ENCODE measurements at regions not wholly inside any gene's neighbourhood (a gene's known extent, or its start where the extent isn't known, plus 50 kb on each side); places are given as distances from the start of the nearest gene placed in this dataset.

GRCh38 chr4:25551605-25552004 lies 104.0 kb upstream of the SLC34A2 start:
- Histone ChIP-seq H3K27ac (no peak overlapping the region), H3K4me1 (no peaks in the 10 kb centered on the region), H3K4me3 (no peak overlapping the region), H3K36me3 (no peaks in the 10 kb centered on the region), H3K9ac (no peak overlapping the region), H3K9me3 (replicated peaks in 1 of 11) (peaks cover 4 to 12% (median 7%) of the 10 kb centered on the region in 11 experiments; a peak in 14 of 22 replicates), H3K4me2 (no peak overlapping the region), H3K27me3 (no peaks in the 10 kb centered on the region), H4K20me1 (no peaks in the 10 kb centered on the region)
- TF ChIP-seq Cebpa-rat (IDR thresholded peaks at IDR 0.05), result no peak

- H3K4me1 ChIP-seq, result no peaks in the 10 kb centered on the region
- peaks cover 4 to 12% (median 7%) of the 10 kb centered on the region in 11 experiments; a peak in 14 of 22 replicates for H3K9me3 ChIP-seq (replicated peaks in 1 of 11)
- no peak for TF ChIP-seq Cebpa-rat (IDR thresholded peaks at IDR 0.05)
- H3K4me2 ChIP-seq, result no peak overlapping the region
- H3K27me3 ChIP-seq, result no peaks in the 10 kb centered on the region
- no peaks in the 10 kb centered on the region for H3K36me3 ChIP-seq
- no peak overlapping the region for H3K4me3 ChIP-seq
- no peak overlapping the region for H3K27ac ChIP-seq
- no peaks in the 10 kb centered on the region for H4K20me1 ChIP-seq
- H3K9ac ChIP-seq, result no peak overlapping the region
Observed at GRCh38 chr4:25552580-25553271, 102.9 kb upstream of the SLC34A2 start.

GRCh38 chr4:25559508-25559907 lies 96.1 kb upstream of the SLC34A2 start:
- H3K36me3 ChIP-seq, result no peaks in the 10 kb centered on the region
- no peak overlapping the region for H3K9ac ChIP-seq
- no peaks in the 10 kb centered on the region for H3K9me3 ChIP-seq (replicated peaks in 1 of 11)
- TF ChIP-seq Cebpa-rat (IDR thresholded peaks at IDR 0.05), result no peak
- no peaks in the 10 kb centered on the region for H3K27me3 ChIP-seq
- no peaks in the 10 kb centered on the region for H3K4me1 ChIP-seq
- no peaks in the 10 kb centered on the region for H4K20me1 ChIP-seq
- H3K4me3 ChIP-seq, result no peak overlapping the region
- H3K4me2 ChIP-seq, result no peak overlapping the region
- H3K27ac ChIP-seq, result no peak overlapping the region

- no peak overlapping the region for H3K27ac ChIP-seq
- no peaks in the 10 kb centered on the region for H3K27me3 ChIP-seq
- H3K4me1 ChIP-seq, result peaks cover 0 to 7% (median 0%) of the 10 kb centered on the region in 10 experiments; a peak in 1 of 20 replicates
- H4K20me1 ChIP-seq, result no peaks in the 10 kb centered on the region
- no peak overlapping the region for H3K9ac ChIP-seq
- no peaks in the 10 kb centered on the region for H3K9me3 ChIP-seq (replicated peaks in 1 of 11)
- no peak for TF ChIP-seq Cebpa-rat (IDR thresholded peaks at IDR 0.05)
- H3K36me3 ChIP-seq, result no peaks in the 10 kb centered on the region
- H3K4me2 ChIP-seq, result no peak overlapping the region
- H3K4me3 ChIP-seq, result no peak overlapping the region
Observed at GRCh38 chr4:25560605-25561004, 95.0 kb upstream of the SLC34A2 start.

- Histone ChIP-seq H4K20me1 (no peaks in the 10 kb centered on the region), H3K27ac (no peak overlapping the region), H3K9ac (no peak overlapping the region), H3K27me3 (no peaks in the 10 kb centered on the region), H3K4me3 (no peak overlapping the region), H3K4me1 (peaks cover 0 to 24% (median 0%) of the 10 kb centered on the region in 10 experiments; a peak in 1 of 20 replicates), H3K9me3 (replicated peaks in 1 of 11) (no peaks in the 10 kb centered on the region), H3K36me3 (no peaks in the 10 kb centered on the region), H3K4me2 (no peak overlapping the region)
- no peak for TF ChIP-seq Cebpa-rat (IDR thresholded peaks at IDR 0.05)
Observed at GRCh38 chr4:25563071-25563564, 92.5 kb upstream of the SLC34A2 start.

GRCh38 chr4:25564836-25565235 lies 90.8 kb upstream of the SLC34A2 start:
- H4K20me1 ChIP-seq, result no peaks in the 10 kb centered on the region
- H3K4me1 ChIP-seq, result peaks cover 0 to 40% (median 0%) of the 10 kb centered on the region in 10 experiments; a peak in 3 of 20 replicates
- H3K9ac ChIP-seq, result no peak overlapping the region
- no peaks in the 10 kb centered on the region for H3K36me3 ChIP-seq
- H3K4me3 ChIP-seq, result no peak overlapping the region
- H3K4me2 ChIP-seq, result peak overlapping the region in 1 of 11 experiments; percentile 42; a peak in 1 of 22 replicates
- H3K27ac ChIP-seq, result no peak overlapping the region
- H3K27me3 ChIP-seq, result no peaks in the 10 kb centered on the region
- TF ChIP-seq Cebpa-rat (IDR thresholded peaks at IDR 0.05), result no peak
- no peaks in the 10 kb centered on the region for H3K9me3 ChIP-seq (replicated peaks in 1 of 11)

GRCh38 chr4:25567253-25567652 lies 88.4 kb upstream of the SLC34A2 start:
- no peak for TF ChIP-seq Cebpa-rat (IDR thresholded peaks at IDR 0.05)
- Histone ChIP-seq H3K36me3 (no peaks in the 10 kb centered on the region), H3K4me3 (no peak overlapping the region), H3K4me2 (peak overlapping the region in 1 of 11 experiments; percentile 12; a peak in 1 of 22 replicates), H3K9ac (no peak overlapping the region), H3K27ac (peak overlapping the region in 1 of 11 experiments; percentile 85; a peak in 1 of 22 replicates), H3K27me3 (no peaks in the 10 kb centered on the region), H3K4me1 (peaks cover 0 to 50% (median 0%) of the 10 kb centered on the region in 10 experiments; a peak in 3 of 20 replicates), H3K9me3 (replicated peaks in 1 of 11) (no peaks in the 10 kb centered on the region), H4K20me1 (no peaks in the 10 kb centered on the region)

- Histone ChIP-seq H3K27me3 (no peaks in the 10 kb centered on the region), H3K4me3 (no peak overlapping the region), H3K9ac (no peak overlapping the region), H3K4me1 (peaks cover 0 to 54% (median 0%) of the 10 kb centered on the region in 10 experiments; a peak in 3 of 20 replicates), H3K27ac (peak overlapping the region in 1 of 11 experiments; percentile 85; a peak in 1 of 22 replicates), H3K36me3 (no peaks in the 10 kb centered on the region), H3K4me2 (peak overlapping the region in 1 of 11 experiments; percentile 56; a peak in 1 of 22 replicates), H4K20me1 (no peaks in the 10 kb centered on the region), H3K9me3 (replicated peaks in 1 of 11) (no peaks in the 10 kb centered on the region)
- no peak for TF ChIP-seq Cebpa-rat (IDR thresholded peaks at IDR 0.05)
Observed at GRCh38 chr4:25569716-25570115, 85.9 kb upstream of the SLC34A2 start.

- Histone ChIP-seq H3K4me3 (no peak overlapping the region), H3K27me3 (no peaks in the 10 kb centered on the region), H3K27ac (no peak overlapping the region), H3K4me1 (peaks cover 0 to 12% (median 0%) of the 10 kb centered on the region in 10 experiments; a peak in 1 of 20 replicates), H3K36me3 (no peaks in the 10 kb centered on the region), H4K20me1 (no peaks in the 10 kb centered on the region), H3K9ac (no peak overlapping the region), H3K9me3 (replicated peaks in 1 of 11) (no peaks in the 10 kb centered on the region), H3K4me2 (no peak overlapping the region)
- TF ChIP-seq Cebpa-rat (IDR thresholded peaks at IDR 0.05), result no peak
Observed at GRCh38 chr4:25575611-25576010, 80.0 kb upstream of the SLC34A2 start.

GRCh38 chr4:25578432-25578831 lies 77.2 kb upstream of the SLC34A2 start:
- Histone ChIP-seq H3K27me3 (no peaks in the 10 kb centered on the region), H3K36me3 (no peaks in the 10 kb centered on the region), H3K4me3 (no peak overlapping the region), H4K20me1 (no peaks in the 10 kb centered on the region), H3K9ac (no peak overlapping the region), H3K27ac (no peak overlapping the region), H3K4me1 (no peaks in the 10 kb centered on the region), H3K9me3 (replicated peaks in 1 of 11) (no peaks in the 10 kb centered on the region), H3K4me2 (no peak overlapping the region)
- TF ChIP-seq Cebpa-rat (IDR thresholded peaks at IDR 0.05), result no peak

Data from BLaER1 treated with 17β-estradiol and CSF1 and Interleukin-3, amounts not matched to agents 10 nM and 100 nM (cell line).